ENCODE measurements at regions not wholly inside any gene's neighbourhood (a gene's known extent, or its start where the extent isn't known, plus 50 kb on each side); places are given as distances from the start of the nearest gene placed in this dataset.

GRCh38 chr1:73913025-73913424 is 285.0 kb downstream of the LRRIQ3 start:
- no peak for TF ChIP-seq CTCF (IDR thresholded peaks at IDR 0.05)
- no peak for TF ChIP-seq POLR2A (IDR thresholded peaks at IDR 0.05)

Measured in uterus (tissue), 2 donors.